HUES64 (cell line): ENCODE measurements at regions not wholly inside any gene's neighbourhood (a gene's known extent, or its start where the extent isn't known, plus 50 kb on each side); places are given as distances from the start of the nearest gene placed in this dataset.

Experiments used
- H3K27ac ChIP-seq: 2 replicates; pipeline ENCODE4 v1.7.0; 2013; ENCODE audit warnings: low read depth, low read length, inconsistent platforms
- H3K27me3 ChIP-seq: 2 replicates; pipeline ENCODE4 v1.6.1; 2013; ENCODE audit warnings: mild to moderate bottlenecking, low read length; ENCODE audit not compliant: insufficient read depth
- H3K36me3 ChIP-seq: 2 replicates; pipeline ENCODE4 v1.6.1; 2013; ENCODE audit warnings: mild to moderate bottlenecking, low read length; ENCODE audit not compliant: insufficient read depth
- H3K4me1 ChIP-seq: 2 replicates; pipeline ENCODE4 v1.6.1; 2013; ENCODE audit warnings: mild to moderate bottlenecking, low read length, moderate library complexity; ENCODE audit not compliant: insufficient read depth
- H3K4me3 ChIP-seq: 2 replicates; pipeline ENCODE4 v1.5.1; 2013; ENCODE audit warnings: mild to moderate bottlenecking, low read length, moderate library complexity
- H3K9ac ChIP-seq: 2 replicates; pipeline ENCODE4 v1.6.1; 2013; ENCODE audit warnings: mild to moderate bottlenecking, low read depth, low read length
- H3K9me3 ChIP-seq: 2 replicates; pipeline ENCODE4 v1.6.1; 2013; ENCODE audit warnings: low read depth, low read length; ENCODE audit not compliant: insufficient read depth
- WGBS: fragments of 150-250, 120-280 bp; methylation state at CpG from one replicate; pipeline ENCODE4 v1.1.7; 2013; ENCODE audit warnings: missing lambda C conversion rate; 5-methylcytosine and 5-hydroxymethylcytosine counted together

DNA sequence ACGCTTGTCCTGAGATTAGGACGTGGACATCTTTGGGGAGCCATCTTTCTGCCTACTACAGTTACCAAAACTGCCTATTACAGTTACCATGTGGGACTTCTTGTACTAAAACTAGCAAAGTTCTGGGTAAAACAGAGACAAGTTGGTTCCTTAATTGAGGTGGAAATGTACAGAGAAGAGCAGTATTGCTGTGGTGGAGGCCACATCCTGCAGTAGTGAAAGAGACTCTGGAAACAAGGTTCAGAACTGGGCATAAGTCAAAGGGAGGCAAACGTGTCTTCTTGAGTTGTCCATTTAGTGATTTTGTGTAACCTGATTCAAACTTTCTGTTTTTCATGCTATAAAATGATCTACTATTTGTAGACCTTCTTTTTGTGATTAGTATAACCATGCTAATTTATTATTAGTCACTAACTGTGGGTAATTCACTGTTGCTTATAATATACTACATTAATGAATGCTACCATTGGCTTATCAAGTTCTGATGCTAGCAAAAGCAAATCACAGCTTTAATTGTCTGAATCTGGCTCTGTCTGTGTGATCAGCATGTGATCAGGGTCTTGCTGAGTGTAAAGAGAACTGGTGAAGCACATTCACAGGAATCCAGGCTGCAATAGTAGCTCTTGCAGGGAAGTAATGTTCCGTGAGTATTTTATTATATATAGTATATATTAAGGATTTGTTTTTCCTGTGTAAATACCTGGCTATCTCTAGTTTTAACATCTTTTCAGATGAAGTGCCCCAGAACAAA is 207.9 kb upstream of the GAP43 start:
- H3K4me1 ChIP-seq = no peaks in the 10 kb centered on the region
- H3K4me3 ChIP-seq = no peak overlapping the region
- no peaks in the 10 kb centered on the region for H3K36me3 ChIP-seq
- WGBS = 90% methylated on average over 3 of the region's 4 CpGs
- no peaks in the 10 kb centered on the region for H3K27me3 ChIP-seq
- H3K27ac ChIP-seq = no peak overlapping the region
- H3K9me3 ChIP-seq = no peaks in the 10 kb centered on the region
- no peak overlapping the region for H3K9ac ChIP-seq

DNA sequence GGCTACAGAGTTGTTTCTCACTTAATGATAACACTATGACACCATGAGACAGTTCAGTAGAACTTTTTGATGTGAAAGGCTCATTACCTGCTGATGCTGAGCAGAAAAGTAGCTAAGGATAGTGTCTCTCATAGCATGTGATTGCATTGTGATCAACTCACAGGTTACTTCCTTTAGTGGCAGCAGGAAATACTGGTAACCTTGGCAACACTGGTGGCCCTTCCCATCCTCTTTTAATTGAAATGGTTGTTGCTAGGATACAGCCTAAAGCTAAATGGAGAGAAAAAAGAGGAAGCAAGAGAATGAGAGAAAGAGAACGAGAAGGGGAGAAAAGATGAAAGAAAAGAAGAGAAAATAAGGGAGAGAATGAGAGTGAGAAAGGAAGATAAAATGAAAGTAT is 204.7 kb upstream of the GAP43 start:
- WGBS = 73% methylated on average over 1 of the region's 1 CpG
- H3K9me3 ChIP-seq = no peaks in the 10 kb centered on the region
- no peaks in the 10 kb centered on the region for H3K27me3 ChIP-seq
- H3K36me3 ChIP-seq = no peaks in the 10 kb centered on the region
- no peak overlapping the region for H3K4me3 ChIP-seq
- no peaks in the 10 kb centered on the region for H3K4me1 ChIP-seq
- no peak overlapping the region for H3K9ac ChIP-seq
- H3K27ac ChIP-seq = no peak overlapping the region

DNA sequence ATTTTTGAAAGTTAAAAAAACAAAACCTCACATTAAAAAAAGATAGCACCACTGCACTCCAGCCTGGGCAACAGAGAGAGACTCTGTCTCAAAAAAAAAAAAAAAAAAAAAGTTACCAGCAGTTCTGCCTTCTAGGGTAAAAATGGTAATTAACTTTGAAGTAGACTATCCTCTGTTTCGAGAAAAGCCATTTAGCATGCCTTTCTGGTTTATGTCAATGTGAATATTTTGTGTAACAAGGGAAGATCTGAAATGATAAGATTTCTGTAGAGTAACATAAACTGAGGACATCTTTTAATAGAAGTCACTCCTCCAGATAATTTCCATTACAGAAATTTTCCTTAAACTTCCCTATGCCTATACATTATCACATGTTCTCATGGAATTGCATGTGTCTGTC is 203.2 kb upstream of the GAP43 start:
- Histone ChIP-seq H3K4me1 (no peaks in the 10 kb centered on the region), H3K27me3 (no peaks in the 10 kb centered on the region), H3K9ac (no peak overlapping the region), H3K27ac (no peak overlapping the region), H3K36me3 (no peaks in the 10 kb centered on the region), H3K4me3 (no peak overlapping the region), H3K9me3 (no peaks in the 10 kb centered on the region)
- WGBS = 85% methylated on average over 1 of the region's 1 CpG

DNA sequence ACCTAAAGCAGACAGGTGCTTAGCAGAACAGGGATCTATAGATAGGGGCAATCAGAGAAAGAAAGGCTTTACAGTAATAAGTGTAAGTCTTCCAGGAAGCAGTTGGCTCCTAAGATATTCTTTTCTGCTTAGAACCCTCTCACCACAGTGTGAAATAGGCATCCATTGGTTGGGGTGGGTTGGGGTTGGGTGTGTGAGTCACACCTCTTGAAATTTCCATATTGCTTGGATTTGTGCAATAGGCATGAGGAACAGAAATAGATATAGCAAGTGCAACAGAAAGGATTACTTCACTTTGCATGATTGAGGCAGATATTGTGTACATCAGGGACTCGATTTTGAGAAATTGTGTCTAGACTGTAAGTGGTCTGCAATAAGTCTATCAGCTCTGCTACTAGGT is 200.1 kb upstream of the GAP43 start:
- Histone ChIP-seq H3K4me3 (no peak overlapping the region), H3K9ac (no peak overlapping the region), H3K4me1 (no peaks in the 10 kb centered on the region), H3K36me3 (no peaks in the 10 kb centered on the region), H3K9me3 (no peaks in the 10 kb centered on the region), H3K27me3 (no peaks in the 10 kb centered on the region), H3K27ac (no peak overlapping the region)
- WGBS = 94% methylated on average over 1 of the region's 1 CpG

DNA sequence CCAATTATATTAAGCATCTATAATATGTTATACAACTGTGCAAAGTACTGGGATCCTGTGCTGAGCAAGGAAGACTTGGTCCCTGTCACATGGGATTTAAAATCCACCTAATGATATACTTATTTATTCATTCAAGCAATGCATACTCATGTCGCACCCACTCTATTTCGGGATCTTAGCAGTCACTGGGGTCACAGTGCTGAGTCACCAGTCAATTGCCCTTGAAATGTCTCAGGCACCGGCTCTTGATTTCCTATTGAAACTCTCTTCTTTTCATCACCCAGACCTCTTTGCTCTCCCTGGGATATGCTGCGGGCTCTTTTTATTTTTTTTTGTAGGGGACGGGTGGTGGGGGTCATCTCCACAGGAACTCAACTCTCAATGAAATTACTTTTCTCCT is 194.5 kb upstream of the GAP43 start:
- H3K36me3 ChIP-seq = no peaks in the 10 kb centered on the region
- H3K4me3 ChIP-seq = no peak overlapping the region
- H3K9me3 ChIP-seq = no peaks in the 10 kb centered on the region
- H3K4me1 ChIP-seq = peaks cover 9% of the 10 kb centered on the region; the same call in 1 of the 2 replicates
- no peaks in the 10 kb centered on the region for H3K27me3 ChIP-seq
- 68% methylated on average over 3 of the region's 5 CpGs for WGBS
- H3K27ac ChIP-seq = no peak overlapping the region
- no peak overlapping the region for H3K9ac ChIP-seq

DNA sequence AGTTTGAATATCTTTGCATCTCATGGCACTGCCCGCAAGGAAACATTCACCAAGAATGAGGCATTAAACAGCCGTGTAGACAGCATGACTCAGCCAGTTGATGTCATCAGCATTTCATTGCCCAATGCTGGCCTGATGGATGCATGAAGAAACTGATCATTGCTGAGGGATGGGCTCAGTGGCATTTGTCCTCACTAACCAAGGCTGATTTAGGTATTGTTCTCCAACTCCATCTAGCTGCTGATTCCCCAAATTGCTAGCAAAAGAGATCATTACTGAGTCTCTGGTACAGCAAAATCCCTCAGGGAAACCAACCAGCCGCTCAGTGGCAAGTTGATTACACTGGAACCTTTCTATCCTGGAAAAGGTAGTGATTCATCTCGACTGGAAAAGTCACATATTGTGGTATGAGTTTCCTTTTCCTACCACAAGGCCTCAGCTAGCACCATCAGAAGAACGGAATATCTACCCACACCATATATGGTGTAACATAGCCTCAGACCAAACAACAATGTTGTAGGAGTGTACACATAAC is 186.5 kb upstream of the GAP43 start:
- Histone ChIP-seq H3K4me1 (peaks cover 4% of the 10 kb centered on the region; the same call in 1 of the 2 replicates), H3K9ac (no peak overlapping the region), H3K27ac (no peak overlapping the region), H3K4me3 (no peak overlapping the region), H3K27me3 (no peaks in the 10 kb centered on the region), H3K9me3 (no peaks in the 10 kb centered on the region), H3K36me3 (no peaks in the 10 kb centered on the region)
- WGBS = 54% methylated on average over 4 of the region's 5 CpGs

DNA sequence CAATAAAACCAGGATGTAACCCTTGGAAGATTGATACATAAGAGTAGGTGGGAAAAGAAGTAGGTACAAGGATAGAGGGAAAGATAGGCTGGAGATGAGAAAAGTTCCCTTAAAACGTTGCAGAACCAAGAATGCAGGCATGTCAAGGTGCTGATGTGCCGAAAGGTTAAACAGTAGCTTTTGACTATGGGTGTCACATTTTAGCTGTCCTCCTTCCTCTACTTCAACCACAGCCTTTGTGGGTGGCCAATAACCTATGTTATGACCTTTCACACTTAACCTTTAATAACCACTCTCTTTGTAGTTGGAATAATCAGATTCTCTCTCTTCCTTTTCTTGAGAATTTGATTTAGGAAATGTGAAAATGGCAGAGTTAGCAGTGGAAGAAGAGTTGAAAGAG is 184.5 kb upstream of the GAP43 start:
- Histone ChIP-seq H3K9me3 (no peaks in the 10 kb centered on the region), H3K4me3 (no peak overlapping the region), H3K36me3 (no peaks in the 10 kb centered on the region), H3K9ac (no peak overlapping the region), H3K4me1 (peaks cover 4% of the 10 kb centered on the region; the same call in 1 of the 2 replicates), H3K27ac (no peak overlapping the region), H3K27me3 (no peaks in the 10 kb centered on the region)
- WGBS = 86% methylated on average over 2 of the region's 2 CpGs

DNA sequence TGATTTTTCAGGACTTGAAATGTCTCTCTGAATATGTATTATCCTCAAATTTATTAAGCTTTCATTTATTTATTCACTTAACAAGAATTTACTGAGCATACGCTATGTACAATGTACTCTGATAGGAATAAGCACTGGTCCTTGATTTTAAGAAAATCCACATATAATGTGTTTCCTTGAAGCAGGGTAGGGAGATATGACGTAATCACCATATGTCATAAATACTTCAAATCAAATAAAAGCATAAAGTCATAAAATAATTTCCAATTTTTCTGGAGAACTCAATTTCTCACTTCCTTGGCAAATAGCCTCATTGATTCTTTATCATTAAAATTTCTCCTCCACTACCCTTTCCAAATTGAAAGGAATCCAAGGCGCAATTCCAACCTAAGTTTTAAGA is 177.8 kb upstream of the GAP43 start:
- Histone ChIP-seq H3K9ac (no peak overlapping the region), H3K9me3 (no peaks in the 10 kb centered on the region), H3K36me3 (no peaks in the 10 kb centered on the region), H3K27ac (no peak overlapping the region), H3K27me3 (no peaks in the 10 kb centered on the region), H3K4me3 (no peak overlapping the region), H3K4me1 (no peaks in the 10 kb centered on the region)
- 80% methylated on average over 2 of the region's 3 CpGs for whole genome bisulfite sequencing

DNA sequence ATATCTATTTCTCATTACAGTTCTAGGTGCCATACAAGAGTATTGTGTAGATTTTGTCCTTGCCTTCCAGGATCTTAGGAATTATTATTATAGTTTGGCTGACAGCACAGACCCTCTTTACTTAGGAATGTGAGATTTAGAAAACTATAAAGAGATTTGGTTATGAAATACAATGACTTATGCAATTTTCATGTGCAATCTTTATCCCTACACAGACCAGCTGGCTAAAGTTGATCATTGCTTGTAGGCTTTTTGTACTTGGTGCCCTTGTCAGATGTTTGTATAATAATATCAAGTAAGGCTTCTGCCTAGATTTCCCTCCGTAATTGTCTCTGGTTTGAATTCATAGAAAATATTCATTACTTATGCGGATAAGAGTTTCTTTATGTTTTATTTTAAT is 174.5 kb upstream of the GAP43 start:
- Histone ChIP-seq H3K9ac (no peak overlapping the region), H3K36me3 (no peaks in the 10 kb centered on the region), H3K27me3 (no peaks in the 10 kb centered on the region), H3K4me3 (no peak overlapping the region), H3K4me1 (peaks cover 2% of the 10 kb centered on the region; the same call in 1 of the 2 replicates), H3K9me3 (no peaks in the 10 kb centered on the region), H3K27ac (no peak overlapping the region)
- 67% methylated on average over 1 of the region's 2 CpGs for WGBS

DNA sequence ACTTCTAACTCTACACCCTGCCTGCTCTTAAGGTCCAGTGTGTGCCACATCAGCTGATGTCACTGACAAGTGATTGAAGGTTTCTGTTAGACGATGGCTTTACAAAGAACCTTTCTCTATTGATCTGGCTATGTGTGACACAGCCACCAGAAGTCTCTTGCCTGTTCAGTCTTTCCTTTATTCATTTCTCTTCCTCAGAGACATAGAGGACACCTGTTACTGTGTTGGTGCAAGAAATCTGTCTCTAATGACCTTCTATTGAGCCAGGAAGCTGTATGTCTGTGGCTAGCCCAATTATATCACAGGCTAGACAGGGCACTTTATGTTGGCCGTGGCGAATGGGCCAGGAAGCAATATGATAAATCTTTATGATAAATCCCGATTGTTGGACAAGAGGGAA is 173.3 kb upstream of the GAP43 start:
- Histone ChIP-seq H3K9me3 (0 out of 2 replicates have a peak, but pooled peaks cover 2% of the 10 kb centered on the region), H3K4me3 (no peak overlapping the region), H3K9ac (no peak overlapping the region), H3K27ac (no peak overlapping the region), H3K36me3 (no peaks in the 10 kb centered on the region), H3K27me3 (no peaks in the 10 kb centered on the region), H3K4me1 (peaks cover 7% of the 10 kb centered on the region; the same call in 1 of the 2 replicates)
- 91% methylated on average over 4 of the region's 4 CpGs for WGBS

DNA sequence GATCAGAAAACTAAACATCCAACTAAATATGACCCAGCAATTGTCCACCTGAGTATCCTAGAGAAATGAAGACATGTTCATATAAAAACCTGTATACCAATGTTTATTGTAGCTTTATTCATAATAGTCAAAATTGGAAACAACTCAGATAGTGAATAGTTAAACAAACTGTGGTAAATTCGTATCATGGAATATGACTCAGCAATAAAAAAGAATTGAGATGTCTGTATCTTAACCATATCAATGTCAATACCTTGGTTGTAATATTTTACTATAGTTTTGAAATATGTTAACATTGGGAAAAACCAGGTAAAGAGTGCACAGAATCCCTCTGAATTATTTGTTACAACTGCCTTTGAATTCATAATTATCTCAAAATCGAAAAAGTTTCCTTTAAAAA is 159.3 kb upstream of the GAP43 start:
- Histone ChIP-seq H3K27ac (no peak overlapping the region), H3K27me3 (no peaks in the 10 kb centered on the region), H3K9me3 (no peaks in the 10 kb centered on the region), H3K4me1 (no peaks in the 10 kb centered on the region), H3K4me3 (no peak overlapping the region), H3K9ac (no peak overlapping the region), H3K36me3 (no peaks in the 10 kb centered on the region)
- 100% methylated on average over 1 of the region's 2 CpGs for WGBS
